Left ventricle myocardium inferior (tissue), 1 donor: ENCODE measurements at regions not wholly inside any gene's neighbourhood (a gene's known extent, or its start where the extent isn't known, plus 50 kb on each side); places are given as distances from the start of the nearest gene placed in this dataset.

ENCODE experiments used
- DNase-seq: peaks from one replicate; pipeline ENCODE4 v3.0.0-alpha.2; 2020
- H3K27ac ChIP-seq: fragments of 200-600 bp; replicated peaks from 2 replicates; pipeline ENCODE4 v1.8.0; 2021
- H3K27me3 ChIP-seq: fragments of 200-600 bp; 2 replicates; pipeline ENCODE4 v1.8.0; 2021; ENCODE audit warnings: low read depth
- H3K36me3 ChIP-seq: fragments of 200-600 bp; 2 replicates; pipeline ENCODE4 v1.8.0; 2021
- H3K4me1 ChIP-seq: fragments of 200-600 bp; 2 replicates; pipeline ENCODE4 v1.8.0; 2021
- H3K4me3 ChIP-seq: fragments of 200-600 bp; 2 replicates; pipeline ENCODE4 v1.8.0; 2021; ENCODE audit warnings: mild to moderate bottlenecking, moderate library complexity
- H3K9me3 ChIP-seq: fragments of 200-600 bp; replicated peaks from 2 replicates; pipeline ENCODE4 v1.8.0; 2021
- CTCF ChIP-seq: fragments of 200-600 bp; IDR thresholded peaks from 2 replicates; pipeline ENCODE4 v1.8.0; 2021; ENCODE audit warnings: antibody characterized with exemption, mild to moderate bottlenecking, borderline replicate concordance
- intact Hi-C: fragments of 100-400 bp; cut with micrococcal nuclease; formaldehyde crosslinking; loops from one replicate; pipeline ENCODE4 v1.11.0; 2022
- donor health status: DM: no; HTN: yes; CAD: no; lungs with severe emphysema.

DNA sequence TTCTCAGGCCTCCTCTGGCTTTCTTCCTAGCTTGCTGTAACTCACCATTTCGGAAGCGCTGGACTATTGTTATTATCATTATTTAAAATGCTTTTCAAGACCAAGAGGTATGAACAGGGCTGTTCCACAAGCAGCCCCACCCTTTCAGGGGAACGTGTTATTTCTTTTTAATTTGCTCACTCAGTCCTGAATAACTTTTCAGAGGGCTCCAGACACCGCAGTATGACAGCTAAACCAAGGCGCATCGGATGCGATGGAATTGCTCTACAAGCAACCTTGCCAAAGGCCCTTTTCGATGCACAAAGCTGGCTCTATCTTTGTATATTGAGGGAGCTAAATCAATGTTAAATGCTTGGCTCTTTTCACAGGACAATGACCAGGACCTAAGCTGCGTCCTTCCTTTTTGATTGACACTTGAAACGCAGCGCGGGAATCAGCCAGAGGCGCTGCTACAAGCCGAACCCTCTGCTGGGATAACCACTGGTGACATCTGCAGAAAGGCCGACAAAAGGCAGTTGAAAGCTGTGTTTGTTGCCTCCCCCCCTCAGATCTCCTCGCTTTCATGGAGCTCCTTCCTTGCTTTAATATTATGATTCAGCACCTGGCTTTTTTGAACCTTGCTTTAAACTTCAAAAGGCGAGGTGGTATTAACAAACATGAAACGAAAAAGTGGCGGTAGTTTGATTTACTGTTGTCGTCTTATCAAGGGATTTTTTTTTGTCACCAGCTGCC is 204.7 kb upstream of the PROX1 start:
- no peak for DNase-seq
- Histone ChIP-seq H3K36me3 (no peaks in the 10 kb centered on the region), H3K9me3 (no peaks in the 10 kb centered on the region), H3K27ac (no peak overlapping the region), H3K27me3 (no peaks in the 10 kb centered on the region), H3K4me1 (no peaks in the 10 kb centered on the region), H3K4me3 (no peak overlapping the region)
- no peak for TF ChIP-seq CTCF
- intact Hi-C loops = no loop called here

DNA sequence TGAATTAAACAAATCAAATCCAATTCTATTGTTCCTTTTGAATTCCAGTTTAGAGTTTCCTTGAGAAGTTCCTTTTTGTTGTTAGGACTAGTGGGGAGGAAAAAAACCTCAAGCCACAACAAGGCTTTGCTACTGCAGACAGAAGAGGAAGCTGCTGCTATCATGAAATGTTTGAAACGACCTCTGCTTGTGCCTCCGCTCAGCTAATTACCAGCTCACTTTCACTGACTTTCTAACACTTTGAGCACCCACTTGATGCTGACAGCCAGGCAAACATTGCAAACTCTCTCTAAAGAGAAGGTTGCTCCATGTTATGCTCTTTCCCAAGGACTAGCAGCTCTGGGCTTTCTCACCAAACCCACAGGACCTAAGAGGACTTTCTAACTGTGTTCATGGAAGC is 203.9 kb upstream of the PROX1 start:
- no peak for TF ChIP-seq CTCF
- no peak for DNase-seq
- no peak overlapping the region for H3K4me3 ChIP-seq
- intact Hi-C loops = no loop called here
- no peaks in the 10 kb centered on the region for H3K4me1 ChIP-seq
- no peaks in the 10 kb centered on the region for H3K27me3 ChIP-seq
- no peaks in the 10 kb centered on the region for H3K9me3 ChIP-seq
- H3K27ac ChIP-seq = no peak overlapping the region
- no peaks in the 10 kb centered on the region for H3K36me3 ChIP-seq

GRCh38 chr1:213786683-213787082 is 201.1 kb upstream of the PROX1 start:
- intact Hi-C loops = no loop called here
- H3K4me1 ChIP-seq = no peaks in the 10 kb centered on the region
- TF ChIP-seq CTCF = no peak

DNA sequence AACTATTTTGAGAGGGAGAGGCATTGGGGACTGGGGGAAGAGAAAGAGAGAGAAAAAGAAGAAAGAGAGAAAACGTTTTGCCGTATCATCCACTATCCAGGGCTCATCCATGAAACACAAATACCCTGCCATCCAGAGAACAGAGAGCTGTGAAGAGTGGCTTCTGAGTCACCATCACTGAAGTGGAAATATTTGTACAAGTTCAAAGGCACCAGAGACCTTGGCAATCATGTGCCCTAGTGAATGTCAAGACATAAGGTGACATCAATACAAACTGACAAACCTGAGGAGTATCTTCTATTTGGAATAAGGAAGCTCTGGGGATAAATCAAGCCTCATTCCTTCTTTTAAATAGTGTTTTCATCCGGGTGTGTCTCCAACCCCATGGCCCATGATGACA is 197.2 kb upstream of the PROX1 start:
- H3K36me3 ChIP-seq = no peaks in the 10 kb centered on the region
- no peak overlapping the region for H3K4me3 ChIP-seq
- H3K4me1 ChIP-seq = no peaks in the 10 kb centered on the region
- no peak overlapping the region for H3K27ac ChIP-seq
- H3K9me3 ChIP-seq = no peaks in the 10 kb centered on the region
- intact Hi-C loops = loop anchor here (10.0 kb wide), 1 partner anchor 64 kb away; no protein-coding TSS in a partner anchor
- no peak for DNase-seq
- peaks cover 4% of the 10 kb centered on the region for H3K27me3 ChIP-seq
- TF ChIP-seq CTCF = no peak

More at GRCh38 chr1:213786683-213787082, 201.1 kb upstream of the PROX1 start:
- Histone ChIP-seq H3K27ac (no peak overlapping the region), H3K36me3 (no peaks in the 10 kb centered on the region), H3K9me3 (no peaks in the 10 kb centered on the region), H3K4me3 (no peak overlapping the region), H3K27me3 (peaks cover 4% of the 10 kb centered on the region)
- no peak for DNase-seq

GRCh38 chr1:213793482-213794067 is 194.2 kb upstream of the PROX1 start:
- Histone ChIP-seq H3K9me3 (no peaks in the 10 kb centered on the region), H3K4me1 (no peaks in the 10 kb centered on the region), H3K4me3 (no peak overlapping the region), H3K27me3 (peaks cover 4% of the 10 kb centered on the region), H3K36me3 (no peaks in the 10 kb centered on the region), H3K27ac (no peak overlapping the region)
- intact Hi-C loops = loop anchor here (10.0 kb wide), 1 partner anchor 61 kb away; no protein-coding TSS in a partner anchor
- TF ChIP-seq CTCF = no peak
- DNase-seq = no peak
